ENCODE measurements at regions not wholly inside any gene's neighbourhood (a gene's known extent, or its start where the extent isn't known, plus 50 kb on each side); places are given as distances from the start of the nearest gene placed in this dataset.

GRCh38 chr20:52444455-52444854 lies 252.9 kb upstream of the ZFP64 start:
- no peak overlapping the region for H3K27ac Mint-ChIP-seq (ENCODE audit: unreplicated experiment)
- no peaks in the 10 kb centered on the region for H3K9me3 Mint-ChIP-seq (ENCODE audit: low read depth)
- H3K4me1 Mint-ChIP-seq (ENCODE audit: low read depth): no peaks in the 10 kb centered on the region
- no peak overlapping the region for H3K4me3 Mint-ChIP-seq (ENCODE audit: unreplicated experiment)
- H3K36me3 Mint-ChIP-seq (ENCODE audit: low read depth): no peaks in the 10 kb centered on the region
- TF ChIP-seq, protein P1, sequence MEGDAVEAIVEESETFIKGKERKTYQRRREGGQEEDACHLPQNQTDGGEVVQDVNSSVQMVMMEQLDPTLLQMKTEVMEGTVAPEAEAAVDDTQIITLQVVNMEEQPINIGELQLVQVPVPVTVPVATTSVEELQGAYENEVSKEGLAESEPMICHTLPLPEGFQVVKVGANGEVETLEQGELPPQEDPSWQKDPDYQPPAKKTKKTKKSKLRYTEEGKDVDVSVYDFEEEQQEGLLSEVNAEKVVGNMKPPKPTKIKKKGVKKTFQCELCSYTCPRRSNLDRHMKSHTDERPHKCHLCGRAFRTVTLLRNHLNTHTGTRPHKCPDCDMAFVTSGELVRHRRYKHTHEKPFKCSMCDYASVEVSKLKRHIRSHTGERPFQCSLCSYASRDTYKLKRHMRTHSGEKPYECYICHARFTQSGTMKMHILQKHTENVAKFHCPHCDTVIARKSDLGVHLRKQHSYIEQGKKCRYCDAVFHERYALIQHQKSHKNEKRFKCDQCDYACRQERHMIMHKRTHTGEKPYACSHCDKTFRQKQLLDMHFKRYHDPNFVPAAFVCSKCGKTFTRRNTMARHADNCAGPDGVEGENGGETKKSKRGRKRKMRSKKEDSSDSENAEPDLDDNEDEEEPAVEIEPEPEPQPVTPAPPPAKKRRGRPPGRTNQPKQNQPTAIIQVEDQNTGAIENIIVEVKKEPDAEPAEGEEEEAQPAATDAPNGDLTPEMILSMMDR (IDR thresholded peaks at IDR 0.05): no peak
- DNase-seq (ENCODE audit: low spot score): no peak
- H3K27me3 Mint-ChIP-seq (ENCODE audit: low read depth): peaks cover 1% of the 10 kb centered on the region

DNA sequence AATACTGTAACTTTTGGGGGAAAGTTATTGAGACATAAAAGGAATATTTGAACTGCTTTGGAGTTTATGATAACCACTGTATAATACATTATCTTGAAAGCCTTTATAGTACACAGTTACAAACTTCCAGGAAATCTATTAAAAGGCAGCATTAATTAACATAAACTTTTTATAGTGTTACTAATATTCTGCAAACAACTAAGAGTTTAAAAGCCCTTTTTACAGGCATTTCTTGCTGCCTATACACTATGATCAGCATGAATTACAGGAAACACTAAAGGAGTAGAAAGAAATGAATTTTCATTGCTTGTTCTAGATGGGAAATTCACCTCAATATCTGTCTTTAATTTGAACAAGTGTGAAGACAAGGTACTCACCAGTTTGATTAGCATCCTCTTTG lies 252.3 kb upstream of the ZFP64 start:
- Mint-ChIP-seq H3K4me3 (ENCODE audit: unreplicated experiment) (no peak overlapping the region), H3K4me1 (ENCODE audit: low read depth) (no peaks in the 10 kb centered on the region), H3K27ac (ENCODE audit: unreplicated experiment) (no peak overlapping the region), H3K36me3 (ENCODE audit: low read depth) (no peaks in the 10 kb centered on the region), H3K27me3 (ENCODE audit: low read depth) (peaks cover 1% of the 10 kb centered on the region), H3K9me3 (ENCODE audit: low read depth) (no peaks in the 10 kb centered on the region)
- TF ChIP-seq, protein P1 (IDR thresholded peaks at IDR 0.05): no peak
- no peak for DNase-seq (ENCODE audit: low spot score)

GRCh38 chr20:52441710-52442109 lies 250.1 kb upstream of the ZFP64 start:
- H3K27me3 Mint-ChIP-seq (ENCODE audit: low read depth): peaks cover 3% of the 10 kb centered on the region
- TF ChIP-seq, protein P1 (IDR thresholded peaks at IDR 0.05): no peak
- no peaks in the 10 kb centered on the region for H3K36me3 Mint-ChIP-seq (ENCODE audit: low read depth)
- H3K27ac Mint-ChIP-seq (ENCODE audit: unreplicated experiment): no peak overlapping the region
- H3K9me3 Mint-ChIP-seq (ENCODE audit: low read depth): no peaks in the 10 kb centered on the region
- DNase-seq (ENCODE audit: low spot score): no peak
- no peaks in the 10 kb centered on the region for H3K4me1 Mint-ChIP-seq (ENCODE audit: low read depth)
- H3K4me3 Mint-ChIP-seq (ENCODE audit: unreplicated experiment): no peak overlapping the region

GRCh38 chr20:52439375-52439774 lies 247.8 kb upstream of the ZFP64 start:
- no peak for DNase-seq (ENCODE audit: low spot score)
- Mint-ChIP-seq H3K27me3 (ENCODE audit: low read depth) (peaks cover 3% of the 10 kb centered on the region), H3K9me3 (ENCODE audit: low read depth) (no peaks in the 10 kb centered on the region), H3K4me3 (ENCODE audit: unreplicated experiment) (no peak overlapping the region), H3K36me3 (ENCODE audit: low read depth) (no peaks in the 10 kb centered on the region), H3K4me1 (ENCODE audit: low read depth) (no peaks in the 10 kb centered on the region), H3K27ac (ENCODE audit: unreplicated experiment) (no peak overlapping the region)
- TF ChIP-seq, protein P1 (IDR thresholded peaks at IDR 0.05): no peak

GRCh38 chr20:52438326-52438963 lies 246.9 kb upstream of the ZFP64 start:
- Mint-ChIP-seq H3K36me3 (ENCODE audit: low read depth) (no peaks in the 10 kb centered on the region), H3K4me1 (ENCODE audit: low read depth) (no peaks in the 10 kb centered on the region), H3K27ac (ENCODE audit: unreplicated experiment) (no peak overlapping the region), H3K27me3 (ENCODE audit: low read depth) (peaks cover 3% of the 10 kb centered on the region), H3K4me3 (ENCODE audit: unreplicated experiment) (no peak overlapping the region), H3K9me3 (ENCODE audit: low read depth) (no peaks in the 10 kb centered on the region)
- TF ChIP-seq, protein P1 (IDR thresholded peaks at IDR 0.05): no peak
- no peak for DNase-seq (ENCODE audit: low spot score)
